CD4-positive, alpha-beta T cell (primary cell): ENCODE measurements at regions not wholly inside any gene's neighbourhood (a gene's known extent, or its start where the extent isn't known, plus 50 kb on each side); places are given as distances from the start of the nearest gene placed in this dataset.

Experiments
- ATAC-seq: fragments of 200-7000 bp; cut with Tn5 transposase; one replicate; pipeline ENCODE4 v1.10.0; 2022; ENCODE audit warnings: mild to moderate bottlenecking; ENCODE audit not compliant: poor library complexity
- CTCF ChIA-PET: fragments of 350-600 bp; sonication (Branson Sonifier 250); formaldehyde crosslinking; loops from one replicate; lab custom pipeline; 2021; ENCODE audit warnings: antibody characterized with exemption, inconsistent platforms; lab: Charles Lee
- POLR2A ChIA-PET: fragments of 350-600 bp; sonication (Branson Sonifier 250); formaldehyde crosslinking; loops from one replicate; lab custom pipeline; 2021; ENCODE audit warnings: antibody characterized with exemption, inconsistent platforms; lab: Charles Lee
- DNase-seq, 14 experiments: peaks; one replicate each; pipeline ENCODE4 v3.0.0-alpha.2; 2013 to 2020; ENCODE audit warnings: mixed read lengths in 2 of 14
- H3K27ac ChIP-seq, 2 donors: one replicate each; pipeline versions ENCODE4 v1.5.1 to v1.7.0; 2013; ENCODE audit warnings: low read length in 2 of 2, low read depth in 1 of 2, mild to moderate bottlenecking in 1 of 2
- H3K27me3 ChIP-seq, 2 experiments: 1 replicate in 1 of 2; 2 replicates in 1 of 2; pipeline versions ENCODE4 v1.6.1 to v1.7.0; 2013; ENCODE audit warnings: low read length in 2 of 2, control low read depth in 1 of 2, mild to moderate bottlenecking in 1 of 2, moderate library complexity in 1 of 2; ENCODE audit not compliant: insufficient read depth in 2 of 2, control insufficient read depth in 1 of 2
- H3K36me3 ChIP-seq: one replicate; pipeline ENCODE4 v1.6.1; 2013; ENCODE audit warnings: low read length, control low read depth; ENCODE audit not compliant: insufficient read depth
- H3K4me1 ChIP-seq: one replicate; pipeline ENCODE4 v1.6.1; 2013; ENCODE audit warnings: low read length, control low read depth; ENCODE audit not compliant: insufficient read depth
- H3K4me3 ChIP-seq: one replicate; pipeline ENCODE4 v1.5.1; 2013; ENCODE audit warnings: mild to moderate bottlenecking, low read length, moderate library complexity
- H3K9me3 ChIP-seq, 2 experiments: 1 replicate in 1 of 2; 2 replicates in 1 of 2; pipeline versions ENCODE4 v1.6.1 to v1.7.0; 2013; ENCODE audit warnings: low read length in 2 of 2, mild to moderate bottlenecking in 2 of 2, control low read depth in 1 of 2, moderate library complexity in 1 of 2; ENCODE audit not compliant: control insufficient read depth in 1 of 2, insufficient read depth in 1 of 2
- H3K27ac Mint-ChIP-seq: one replicate; pipeline ENCODE4 v1.8.0; 2020; ENCODE audit warnings: mixed read lengths
- H3K27me3 Mint-ChIP-seq: one replicate; pipeline ENCODE4 v1.8.0; 2021; ENCODE audit warnings: mixed read lengths
- H3K36me3 Mint-ChIP-seq: one replicate; pipeline ENCODE4 v1.8.0; 2021; ENCODE audit warnings: low read depth, mixed read lengths
- H3K4me1 Mint-ChIP-seq: one replicate; pipeline ENCODE4 v1.8.0; 2021; ENCODE audit warnings: low read depth, mixed read lengths
- H3K4me3 Mint-ChIP-seq: one replicate; pipeline ENCODE4 v1.8.0; 2020; ENCODE audit warnings: mild to moderate bottlenecking, mixed read lengths
- H3K9me3 Mint-ChIP-seq: one replicate; pipeline ENCODE4 v1.8.0; 2020; ENCODE audit warnings: mixed read lengths
- intact Hi-C, 2 experiments: fragments of 100-400 bp; cut with DNase I in 1 of 2; cut with micrococcal nuclease in 1 of 2; formaldehyde crosslinking; loops; one replicate each; pipeline versions ENCODE4 v1.15.1 to v1.9.0; 2023 to 2025; cut with DNase I, micrococcal nuclease
- TF ChIP-seq, protein P1 (sequence below): fragments of 200-600 bp; IDR thresholded peaks from one replicate; pipeline ENCODE4 v1.8.0; 2022; ENCODE audit warnings: antibody characterized with exemption, mild to moderate bottlenecking

DNA sequence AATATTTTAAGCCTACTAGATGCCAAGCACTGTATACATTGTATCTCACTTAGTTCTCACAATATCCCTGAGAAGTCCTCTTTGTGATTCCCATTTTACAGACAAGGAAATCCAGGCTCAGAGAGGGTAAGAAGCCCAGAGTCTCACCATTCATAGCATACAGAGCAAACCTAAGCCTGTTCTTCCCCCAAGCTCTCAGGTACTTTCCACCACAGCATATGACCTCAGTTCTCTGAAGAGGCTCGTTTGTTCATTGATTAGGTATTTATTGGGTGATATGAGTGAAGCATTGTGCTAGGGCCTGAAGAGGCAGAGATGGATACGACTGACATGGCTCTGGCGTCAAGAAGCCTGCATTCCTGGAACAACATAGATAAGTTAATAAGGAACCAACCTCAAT is 310.9 kb upstream of the UMPS start:
- ChIA-PET POLR2A (no interaction called here), CTCF (no interaction called here)
- intact Hi-C loops = no loop called here
- H3K4me3 Mint-ChIP-seq = no peak overlapping the region
- Histone ChIP-seq H3K27ac (no peak overlapping the region), H3K9me3 (no peaks in the 10 kb centered on the region), H3K4me1 (no peaks in the 10 kb centered on the region), H3K4me3 (no peak overlapping the region), H3K27me3 (no peaks in the 10 kb centered on the region), H3K36me3 (no peaks in the 10 kb centered on the region)
- H3K4me1 Mint-ChIP-seq = no peaks in the 10 kb centered on the region
- peaks cover 14% of the 10 kb centered on the region for H3K27me3 Mint-ChIP-seq
- H3K9me3 Mint-ChIP-seq = no peaks in the 10 kb centered on the region
- TF ChIP-seq, protein P1, sequence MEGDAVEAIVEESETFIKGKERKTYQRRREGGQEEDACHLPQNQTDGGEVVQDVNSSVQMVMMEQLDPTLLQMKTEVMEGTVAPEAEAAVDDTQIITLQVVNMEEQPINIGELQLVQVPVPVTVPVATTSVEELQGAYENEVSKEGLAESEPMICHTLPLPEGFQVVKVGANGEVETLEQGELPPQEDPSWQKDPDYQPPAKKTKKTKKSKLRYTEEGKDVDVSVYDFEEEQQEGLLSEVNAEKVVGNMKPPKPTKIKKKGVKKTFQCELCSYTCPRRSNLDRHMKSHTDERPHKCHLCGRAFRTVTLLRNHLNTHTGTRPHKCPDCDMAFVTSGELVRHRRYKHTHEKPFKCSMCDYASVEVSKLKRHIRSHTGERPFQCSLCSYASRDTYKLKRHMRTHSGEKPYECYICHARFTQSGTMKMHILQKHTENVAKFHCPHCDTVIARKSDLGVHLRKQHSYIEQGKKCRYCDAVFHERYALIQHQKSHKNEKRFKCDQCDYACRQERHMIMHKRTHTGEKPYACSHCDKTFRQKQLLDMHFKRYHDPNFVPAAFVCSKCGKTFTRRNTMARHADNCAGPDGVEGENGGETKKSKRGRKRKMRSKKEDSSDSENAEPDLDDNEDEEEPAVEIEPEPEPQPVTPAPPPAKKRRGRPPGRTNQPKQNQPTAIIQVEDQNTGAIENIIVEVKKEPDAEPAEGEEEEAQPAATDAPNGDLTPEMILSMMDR = no peak
- DNase-seq = no peak
- ATAC-seq = no peak
- H3K36me3 Mint-ChIP-seq = no peaks in the 10 kb centered on the region
- no peak overlapping the region for H3K27ac Mint-ChIP-seq

DNA sequence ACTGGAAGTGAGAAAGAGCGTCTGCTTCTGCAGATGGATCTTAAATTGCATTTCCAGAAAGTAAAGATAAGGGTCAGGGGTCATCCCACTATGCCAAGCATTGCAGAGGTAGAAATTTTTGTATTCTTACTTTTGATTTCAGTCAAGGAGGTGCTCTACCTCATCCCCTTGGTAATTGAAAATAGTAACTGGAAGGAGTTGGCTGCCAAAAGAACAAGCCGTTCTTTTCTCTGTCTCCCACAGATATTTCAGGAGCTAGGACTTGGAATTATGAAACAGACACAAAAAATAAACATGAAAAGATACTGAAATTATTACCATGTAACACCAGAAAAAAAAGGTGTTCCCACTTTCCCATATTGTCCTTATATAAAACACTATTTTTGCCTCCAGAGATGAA is 309.9 kb upstream of the UMPS start:
- TF ChIP-seq, protein P1 = no peak
- Histone ChIP-seq H3K9me3 (no peaks in the 10 kb centered on the region), H3K4me1 (no peaks in the 10 kb centered on the region), H3K4me3 (no peak overlapping the region), H3K27ac (no peak overlapping the region), H3K27me3 (no peaks in the 10 kb centered on the region), H3K36me3 (no peaks in the 10 kb centered on the region)
- H3K27me3 Mint-ChIP-seq = peaks cover 13% of the 10 kb centered on the region
- POLR2A ChIA-PET = no interaction called here
- H3K27ac Mint-ChIP-seq = no peak overlapping the region
- CTCF ChIA-PET = no interaction called here
- no peaks in the 10 kb centered on the region for H3K9me3 Mint-ChIP-seq
- DNase-seq (no peak), ATAC-seq (no peak)
- H3K4me1 Mint-ChIP-seq = no peaks in the 10 kb centered on the region
- no peaks in the 10 kb centered on the region for H3K36me3 Mint-ChIP-seq
- intact Hi-C loops = no loop called here
- H3K4me3 Mint-ChIP-seq = no peak overlapping the region

DNA sequence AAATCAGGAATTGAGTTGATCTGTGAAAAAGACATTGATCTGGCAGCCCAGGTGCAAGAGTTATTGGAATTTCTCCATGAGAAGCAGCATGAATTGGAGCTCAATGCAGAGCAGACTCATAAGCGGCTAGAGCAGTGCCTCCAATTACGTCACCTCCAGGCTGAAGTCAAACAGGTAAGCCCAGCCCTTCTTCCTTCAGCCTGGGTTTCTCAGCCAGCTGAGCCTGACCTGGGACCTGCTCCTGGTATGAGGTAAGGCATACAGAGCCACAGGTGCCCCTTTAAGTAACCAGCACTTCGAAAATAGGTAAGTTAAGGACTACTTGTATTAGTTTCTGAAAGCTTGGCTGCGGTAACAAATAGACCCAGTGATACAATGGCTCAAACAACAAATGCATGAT is 307.4 kb upstream of the UMPS start:
- ATAC-seq = no peak

More for the DNA sequence above, 307.4 kb upstream of the UMPS start:
- Histone ChIP-seq H3K36me3 (no peaks in the 10 kb centered on the region), H3K4me3 (no peak overlapping the region), H3K9me3 (no peaks in the 10 kb centered on the region), H3K4me1 (no peaks in the 10 kb centered on the region), H3K27me3 (no peaks in the 10 kb centered on the region), H3K27ac (no peak overlapping the region)
- no peaks in the 10 kb centered on the region for H3K36me3 Mint-ChIP-seq
- H3K4me3 Mint-ChIP-seq = no peak overlapping the region
- CTCF ChIA-PET = interaction anchor here (1.0 kb wide), 1 partner anchor 9 kb away, joined by 3 read pairs; no protein-coding TSS in a partner anchor
- intact Hi-C loops = no loop called here
- peaks cover 8% of the 10 kb centered on the region for H3K27me3 Mint-ChIP-seq
- H3K4me1 Mint-ChIP-seq = no peaks in the 10 kb centered on the region
- H3K9me3 Mint-ChIP-seq = no peaks in the 10 kb centered on the region
- DNase-seq = no peak
- H3K27ac Mint-ChIP-seq = no peak overlapping the region
- POLR2A ChIA-PET = no interaction called here
- TF ChIP-seq, protein P1 = no peak
